ENCODE measurements at regions not wholly inside any gene's neighbourhood (a gene's known extent, or its start where the extent isn't known, plus 50 kb on each side); places are given as distances from the start of the nearest gene placed in this dataset.

DNA sequence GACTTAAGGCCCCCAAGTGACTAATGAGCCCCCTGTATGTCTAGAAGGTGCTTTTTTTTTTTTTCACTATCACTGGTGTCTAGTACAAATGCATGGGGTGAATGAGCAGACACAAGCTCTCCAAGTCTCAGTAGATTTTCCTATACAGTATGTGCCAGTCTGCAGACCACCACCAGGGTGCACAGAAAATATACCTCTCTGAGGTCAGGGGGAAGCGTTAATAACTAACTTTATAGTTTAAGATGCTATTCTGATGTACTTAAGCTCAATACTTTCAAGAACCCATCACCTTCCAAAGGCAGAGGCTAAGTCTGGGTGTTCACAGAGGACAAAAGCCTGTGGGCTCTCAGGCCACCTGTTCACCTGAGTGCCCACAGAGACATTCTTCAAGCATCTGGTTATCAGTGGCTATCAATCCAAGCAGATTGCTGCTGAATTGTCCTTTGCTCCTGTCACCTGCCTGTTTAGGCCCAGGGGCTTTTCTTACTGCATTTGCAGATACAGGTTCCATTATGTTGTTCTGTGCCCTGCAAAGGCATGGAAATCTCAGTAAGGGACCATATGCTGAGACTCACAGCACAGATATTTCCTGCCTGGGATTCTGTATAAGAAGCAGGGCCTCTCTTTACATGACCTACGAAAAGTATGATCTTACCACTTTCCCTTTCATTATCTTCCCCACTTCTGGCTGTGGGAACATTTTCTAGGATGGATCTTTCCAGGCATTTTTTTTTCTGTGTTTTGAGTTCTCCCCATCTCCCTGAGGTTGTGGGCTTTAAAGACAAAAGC, 534.6 kb downstream of the TNS1 start:
- H3K9me3 ChIP-seq (ENCODE audit: low read length): no peaks in the 10 kb centered on the region
- H3K27ac ChIP-seq (ENCODE audit: low read depth, low read length): no peak overlapping the region

GRCh38 chr2:217467331-217467730, 535.5 kb downstream of the TNS1 start:
- no peaks in the 10 kb centered on the region for H3K36me3 ChIP-seq (ENCODE audit: insufficient read depth, low read length)
- no peak overlapping the region for H3K4me3 ChIP-seq (ENCODE audit: low read depth in 1 of 2, low read length in 2 of 2)
- no peak overlapping the region for H3K9ac ChIP-seq (ENCODE audit: low read length)
- H3K27me3 ChIP-seq (ENCODE audit: control insufficient read depth in 1 of 2, insufficient read depth in 2 of 2, low read length in 2 of 2): no peaks in the 10 kb centered on the region
- peaks cover 4% of the 10 kb centered on the region for H3K4me1 ChIP-seq (ENCODE audit: insufficient read depth, low read length)
- no peaks in the 10 kb centered on the region for H3K9me3 ChIP-seq (ENCODE audit: low read length)
- H3K27ac ChIP-seq (ENCODE audit: low read depth, low read length): no peak overlapping the region

More for the DNA sequence above, 534.6 kb downstream of the TNS1 start:
- Histone ChIP-seq H3K27me3 (ENCODE audit: control insufficient read depth in 1 of 2, insufficient read depth in 2 of 2, low read length in 2 of 2) (no peaks in the 10 kb centered on the region), H3K9ac (ENCODE audit: low read length) (no peak overlapping the region), H3K4me3 (ENCODE audit: low read depth in 1 of 2, low read length in 2 of 2) (no peak overlapping the region), H3K36me3 (ENCODE audit: insufficient read depth, low read length) (no peaks in the 10 kb centered on the region), H3K4me1 (ENCODE audit: insufficient read depth, low read length) (no peaks in the 10 kb centered on the region)

GRCh38 chr2:217466805-217467204, 536.0 kb downstream of the TNS1 start:
- Histone ChIP-seq H3K4me3 (ENCODE audit: low read depth in 1 of 2, low read length in 2 of 2) (no peak overlapping the region), H3K4me1 (ENCODE audit: insufficient read depth, low read length) (peaks cover 9% of the 10 kb centered on the region), H3K9ac (ENCODE audit: low read length) (no peak overlapping the region), H3K9me3 (ENCODE audit: low read length) (no peaks in the 10 kb centered on the region), H3K27ac (ENCODE audit: low read depth, low read length) (no peak overlapping the region), H3K36me3 (ENCODE audit: insufficient read depth, low read length) (no peaks in the 10 kb centered on the region), H3K27me3 (ENCODE audit: control insufficient read depth in 1 of 2, insufficient read depth in 2 of 2, low read length in 2 of 2) (no peaks in the 10 kb centered on the region)

- H3K9ac ChIP-seq (ENCODE audit: low read length): no peak overlapping the region
- H3K27ac ChIP-seq (ENCODE audit: low read depth, low read length): no peak overlapping the region
- no peaks in the 10 kb centered on the region for H3K36me3 ChIP-seq (ENCODE audit: insufficient read depth, low read length)
- no peaks in the 10 kb centered on the region for H3K9me3 ChIP-seq (ENCODE audit: low read length)
- H3K4me3 ChIP-seq (ENCODE audit: low read depth in 1 of 2, low read length in 2 of 2): no peak overlapping the region
- H3K27me3 ChIP-seq (ENCODE audit: control insufficient read depth in 1 of 2, insufficient read depth in 2 of 2, low read length in 2 of 2): no peaks in the 10 kb centered on the region
- peaks cover 10% of the 10 kb centered on the region for H3K4me1 ChIP-seq (ENCODE audit: insufficient read depth, low read length)
Measured at GRCh38 chr2:217466104-217466503, 536.7 kb downstream of the TNS1 start.

DNA sequence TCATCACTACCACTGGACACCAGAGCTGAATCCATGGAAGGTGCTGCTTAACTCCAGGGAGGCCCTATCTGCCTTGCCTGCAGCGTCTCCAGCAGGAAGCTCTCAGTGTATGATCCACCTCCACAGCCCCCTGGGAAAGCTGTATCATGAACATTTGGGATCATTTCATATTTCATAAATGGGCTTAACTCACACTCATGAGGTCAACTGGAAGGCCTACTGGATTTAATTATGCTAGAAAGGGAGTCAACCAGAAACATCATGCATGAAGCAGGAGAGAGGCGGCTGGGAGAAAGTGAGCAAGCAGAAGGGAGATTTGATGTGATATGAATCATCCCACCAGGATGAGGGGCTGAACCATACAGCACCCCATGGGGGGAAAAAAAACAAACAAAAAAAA, 537.7 kb downstream of the TNS1 start:
- Histone ChIP-seq H3K27ac (ENCODE audit: low read depth, low read length) (no peak overlapping the region), H3K4me1 (ENCODE audit: insufficient read depth, low read length) (peaks cover 10% of the 10 kb centered on the region), H3K36me3 (ENCODE audit: insufficient read depth, low read length) (no peaks in the 10 kb centered on the region), H3K4me3 (ENCODE audit: low read depth in 1 of 2, low read length in 2 of 2) (no peak overlapping the region), H3K9me3 (ENCODE audit: low read length) (no peaks in the 10 kb centered on the region), H3K9ac (ENCODE audit: low read length) (no peak overlapping the region), H3K27me3 (ENCODE audit: control insufficient read depth in 1 of 2, insufficient read depth in 2 of 2, low read length in 2 of 2) (no peaks in the 10 kb centered on the region)

DNA sequence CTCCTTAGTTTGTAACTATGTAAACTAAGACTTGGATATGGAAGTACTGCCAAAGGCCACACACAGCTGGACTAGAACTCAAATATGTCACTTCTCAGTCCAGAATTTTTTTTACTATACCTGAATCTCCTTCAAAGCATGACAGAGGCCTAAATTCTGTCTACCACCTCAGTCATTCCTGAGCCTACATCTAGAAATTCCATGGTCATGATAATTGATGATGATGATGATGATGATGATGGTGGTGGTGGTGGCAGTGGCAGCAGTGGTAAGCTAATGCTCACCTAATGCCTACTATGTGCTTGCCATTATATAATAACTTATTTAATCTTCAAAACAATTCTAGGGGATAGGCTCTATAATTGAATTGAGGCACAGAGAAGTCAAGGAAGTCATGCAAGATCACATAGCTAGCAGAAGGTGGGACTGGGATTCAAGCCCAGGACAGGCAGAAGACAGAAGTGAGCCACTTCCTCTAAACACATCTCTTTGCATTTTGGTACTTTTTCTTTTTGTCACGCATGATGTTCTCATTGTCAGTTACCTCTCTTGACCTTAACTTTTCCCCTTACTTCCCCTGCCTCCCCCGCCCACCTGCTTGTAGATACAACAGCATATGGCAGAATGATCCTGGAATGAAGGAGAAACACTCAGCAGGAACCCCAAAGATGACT, 539.3 kb downstream of the TNS1 start:
- Histone ChIP-seq H3K4me1 (ENCODE audit: insufficient read depth, low read length) (peaks cover 10% of the 10 kb centered on the region), H3K27ac (ENCODE audit: low read depth, low read length) (no peak overlapping the region), H3K4me3 (ENCODE audit: low read depth in 1 of 2, low read length in 2 of 2) (no peak overlapping the region), H3K9me3 (ENCODE audit: low read length) (no peaks in the 10 kb centered on the region), H3K9ac (ENCODE audit: low read length) (no peak overlapping the region), H3K36me3 (ENCODE audit: insufficient read depth, low read length) (no peaks in the 10 kb centered on the region), H3K27me3 (ENCODE audit: control insufficient read depth in 1 of 2, insufficient read depth in 2 of 2, low read length in 2 of 2) (no peaks in the 10 kb centered on the region)

- Histone ChIP-seq H3K27me3 (ENCODE audit: control insufficient read depth in 1 of 2, insufficient read depth in 2 of 2, low read length in 2 of 2) (no peaks in the 10 kb centered on the region), H3K9ac (ENCODE audit: low read length) (no peak overlapping the region), H3K27ac (ENCODE audit: low read depth, low read length) (no peak overlapping the region), H3K4me1 (ENCODE audit: insufficient read depth, low read length) (peaks cover 10% of the 10 kb centered on the region), H3K4me3 (ENCODE audit: low read depth in 1 of 2, low read length in 2 of 2) (no peak overlapping the region), H3K9me3 (ENCODE audit: low read length) (no peaks in the 10 kb centered on the region), H3K36me3 (ENCODE audit: insufficient read depth, low read length) (no peaks in the 10 kb centered on the region)
Measured at GRCh38 chr2:217462121-217462520, 540.7 kb downstream of the TNS1 start.

GRCh38 chr2:217461674-217462073, 541.1 kb downstream of the TNS1 start:
- H3K27me3 ChIP-seq (ENCODE audit: control insufficient read depth in 1 of 2, insufficient read depth in 2 of 2, low read length in 2 of 2): no peaks in the 10 kb centered on the region
- H3K4me1 ChIP-seq (ENCODE audit: insufficient read depth, low read length): peaks cover 10% of the 10 kb centered on the region
- H3K9ac ChIP-seq (ENCODE audit: low read length): no peak overlapping the region
- H3K9me3 ChIP-seq (ENCODE audit: low read length): no peaks in the 10 kb centered on the region
- H3K4me3 ChIP-seq (ENCODE audit: low read depth in 1 of 2, low read length in 2 of 2): no peak overlapping the region
- no peak overlapping the region for H3K27ac ChIP-seq (ENCODE audit: low read depth, low read length)
- H3K36me3 ChIP-seq (ENCODE audit: insufficient read depth, low read length): no peaks in the 10 kb centered on the region

- Histone ChIP-seq H3K27ac (ENCODE audit: low read depth, low read length) (no peak overlapping the region), H3K9me3 (ENCODE audit: low read length) (no peaks in the 10 kb centered on the region), H3K36me3 (ENCODE audit: insufficient read depth, low read length) (no peaks in the 10 kb centered on the region), H3K9ac (ENCODE audit: low read length) (no peak overlapping the region), H3K4me3 (ENCODE audit: low read depth in 1 of 2, low read length in 2 of 2) (no peak overlapping the region), H3K4me1 (ENCODE audit: insufficient read depth, low read length) (peaks cover 10% of the 10 kb centered on the region), H3K27me3 (ENCODE audit: control insufficient read depth in 1 of 2, insufficient read depth in 2 of 2, low read length in 2 of 2) (no peaks in the 10 kb centered on the region)
Measured at GRCh38 chr2:217459680-217460405, 543.0 kb downstream of the TNS1 start.

GRCh38 chr2:217459016-217459415, 543.8 kb downstream of the TNS1 start:
- Histone ChIP-seq H3K4me3 (ENCODE audit: low read depth in 1 of 2, low read length in 2 of 2) (no peak overlapping the region), H3K9ac (ENCODE audit: low read length) (no peak overlapping the region)

DNA sequence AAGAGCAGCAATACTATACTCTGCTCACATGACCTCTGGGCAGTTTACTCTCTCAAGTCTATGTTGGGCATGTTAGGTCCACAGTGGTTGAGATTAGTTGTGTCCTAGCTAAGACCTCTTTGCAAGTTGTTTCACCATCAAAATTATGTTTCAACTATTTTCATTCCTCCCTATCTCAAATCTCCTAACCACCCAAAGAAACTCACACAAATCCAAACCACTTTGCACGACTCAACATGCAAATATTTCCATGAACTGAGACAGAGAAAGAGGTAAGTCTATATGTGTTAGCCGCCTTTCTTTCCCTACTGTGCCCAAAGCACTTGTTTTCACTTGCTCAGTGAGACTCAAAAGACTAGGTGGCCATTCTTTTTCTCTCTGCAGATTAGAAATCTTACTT, 546.8 kb downstream of the TNS1 start:
- H3K4me1 ChIP-seq (ENCODE audit: insufficient read depth, low read length): peaks cover 9% of the 10 kb centered on the region
- H3K27ac ChIP-seq (ENCODE audit: low read depth, low read length): no peak overlapping the region
- no peak overlapping the region for H3K9ac ChIP-seq (ENCODE audit: low read length)
- no peaks in the 10 kb centered on the region for H3K36me3 ChIP-seq (ENCODE audit: insufficient read depth, low read length)
- H3K9me3 ChIP-seq (ENCODE audit: low read length): no peaks in the 10 kb centered on the region
- no peaks in the 10 kb centered on the region for H3K27me3 ChIP-seq (ENCODE audit: control insufficient read depth in 1 of 2, insufficient read depth in 2 of 2, low read length in 2 of 2)
- no peak overlapping the region for H3K4me3 ChIP-seq (ENCODE audit: low read depth in 1 of 2, low read length in 2 of 2)

More at GRCh38 chr2:217459016-217459415, 543.8 kb downstream of the TNS1 start:
- Histone ChIP-seq H3K9me3 (ENCODE audit: low read length) (no peaks in the 10 kb centered on the region), H3K27me3 (ENCODE audit: control insufficient read depth in 1 of 2, insufficient read depth in 2 of 2, low read length in 2 of 2) (no peaks in the 10 kb centered on the region), H3K27ac (ENCODE audit: low read depth, low read length) (no peak overlapping the region), H3K36me3 (ENCODE audit: insufficient read depth, low read length) (no peaks in the 10 kb centered on the region), H3K4me1 (ENCODE audit: insufficient read depth, low read length) (peaks cover 10% of the 10 kb centered on the region)

All from muscle layer of colon (tissue), 2 donors.